ENCODE measurements at regions not wholly inside any gene's neighbourhood (a gene's known extent, or its start where the extent isn't known, plus 50 kb on each side); places are given as distances from the start of the nearest gene placed in this dataset.

DNA sequence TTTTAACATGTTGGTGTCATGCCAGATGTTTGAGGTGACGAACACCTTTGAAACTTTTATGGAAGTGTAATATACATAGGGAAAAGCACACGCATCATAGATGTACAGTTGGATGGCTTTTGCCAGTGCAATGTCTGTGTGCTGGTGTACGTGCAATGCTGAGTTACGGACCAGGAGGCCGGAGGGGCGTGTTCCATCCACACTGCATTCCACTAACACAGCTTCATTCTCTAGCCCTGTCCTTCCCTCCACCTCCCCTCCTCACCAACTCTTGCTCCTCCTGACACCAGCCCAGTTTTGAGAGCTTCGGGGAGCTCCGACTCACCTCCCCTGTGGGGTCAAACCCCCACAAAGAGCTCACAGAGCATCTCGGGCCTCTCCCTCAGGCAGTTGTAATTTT is 358.8 kb downstream of the C16orf95 start:
- DNase-seq (ENCODE audit: low read depth) (no peak), FAIRE-seq (no peak)
- H3K4me3 ChIP-seq (ENCODE audit: low read depth, low read length), result no peak overlapping the region
- H3K36me3 ChIP-seq (ENCODE audit: control insufficient read depth, insufficient read depth, low read length), result no peaks in the 10 kb centered on the region
- no peak for TF ChIP-seq CTCF (IDR thresholded peaks at IDR 0.05; ENCODE audit: insufficient read depth, low read length, severe bottlenecking)
- H3K27me3 ChIP-seq (ENCODE audit: control insufficient read depth, insufficient read depth, low read length), result no peaks in the 10 kb centered on the region

- Histone ChIP-seq H3K4me3 (ENCODE audit: low read depth, low read length) (no peak overlapping the region), H3K27me3 (ENCODE audit: control insufficient read depth, insufficient read depth, low read length) (no peaks in the 10 kb centered on the region), H3K36me3 (ENCODE audit: control insufficient read depth, insufficient read depth, low read length) (no peaks in the 10 kb centered on the region)
- no peak for TF ChIP-seq CTCF (IDR thresholded peaks at IDR 0.05; ENCODE audit: insufficient read depth, low read length, severe bottlenecking)
- no peak for DNase-seq (ENCODE audit: low read depth)
- FAIRE-seq, result no peak
Observed at GRCh38 chr16:86959091-86959651, 358.0 kb downstream of the C16orf95 start.

DNA sequence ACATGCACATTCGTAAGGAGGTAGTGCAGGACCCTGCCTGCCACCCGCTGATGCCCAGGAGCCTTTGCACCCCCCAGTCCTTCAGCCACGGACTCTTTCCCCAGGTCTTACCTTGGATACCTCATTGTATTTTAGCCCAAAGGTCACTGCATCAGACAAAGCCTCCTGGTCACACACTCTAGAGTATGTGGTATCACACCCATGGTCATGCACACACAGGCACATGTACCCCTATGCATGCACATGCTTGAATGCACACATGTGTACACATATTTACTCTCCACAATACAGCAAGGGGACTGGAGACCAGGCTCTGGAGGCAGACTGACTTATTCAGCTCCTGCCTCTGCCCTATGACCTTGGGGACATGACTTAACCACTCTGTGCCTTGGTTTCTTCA is 357.5 kb downstream of the C16orf95 start:
- no peaks in the 10 kb centered on the region for H3K36me3 ChIP-seq (ENCODE audit: control insufficient read depth, insufficient read depth, low read length)
- TF ChIP-seq CTCF (IDR thresholded peaks at IDR 0.05; ENCODE audit: insufficient read depth, low read length, severe bottlenecking), result no peak
- DNase-seq (ENCODE audit: low read depth) (no peak), FAIRE-seq (no peak)
- H3K27me3 ChIP-seq (ENCODE audit: control insufficient read depth, insufficient read depth, low read length), result no peaks in the 10 kb centered on the region
- H3K4me3 ChIP-seq (ENCODE audit: low read depth, low read length), result no peak overlapping the region

DNA sequence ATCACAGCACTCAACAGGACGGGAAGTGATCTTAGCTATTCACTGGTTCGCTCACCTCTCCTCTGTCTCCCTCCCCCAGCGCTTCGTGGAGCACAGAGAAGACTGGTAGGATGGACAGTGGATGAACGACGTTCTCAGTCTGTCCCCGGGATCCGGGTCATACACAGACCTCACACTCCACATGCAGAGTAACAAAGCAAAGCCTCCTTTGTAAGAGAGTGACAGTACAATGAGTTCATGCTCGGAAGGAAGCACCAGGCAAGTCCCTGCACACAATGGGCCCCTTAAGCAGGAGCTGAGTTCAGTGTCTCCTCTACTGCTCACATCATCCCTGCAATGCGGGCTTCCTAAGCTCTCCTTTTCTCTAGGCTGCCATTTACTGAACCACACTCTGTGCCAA is 356.9 kb downstream of the C16orf95 start:
- DNase-seq (ENCODE audit: low read depth), result no peak
- TF ChIP-seq CTCF (IDR thresholded peaks at IDR 0.05; ENCODE audit: insufficient read depth, low read length, severe bottlenecking), result no peak
- H3K4me3 ChIP-seq (ENCODE audit: low read depth, low read length), result no peak overlapping the region
- H3K27me3 ChIP-seq (ENCODE audit: control insufficient read depth, insufficient read depth, low read length), result no peaks in the 10 kb centered on the region
- no peak for FAIRE-seq
- H3K36me3 ChIP-seq (ENCODE audit: control insufficient read depth, insufficient read depth, low read length), result no peaks in the 10 kb centered on the region

DNA sequence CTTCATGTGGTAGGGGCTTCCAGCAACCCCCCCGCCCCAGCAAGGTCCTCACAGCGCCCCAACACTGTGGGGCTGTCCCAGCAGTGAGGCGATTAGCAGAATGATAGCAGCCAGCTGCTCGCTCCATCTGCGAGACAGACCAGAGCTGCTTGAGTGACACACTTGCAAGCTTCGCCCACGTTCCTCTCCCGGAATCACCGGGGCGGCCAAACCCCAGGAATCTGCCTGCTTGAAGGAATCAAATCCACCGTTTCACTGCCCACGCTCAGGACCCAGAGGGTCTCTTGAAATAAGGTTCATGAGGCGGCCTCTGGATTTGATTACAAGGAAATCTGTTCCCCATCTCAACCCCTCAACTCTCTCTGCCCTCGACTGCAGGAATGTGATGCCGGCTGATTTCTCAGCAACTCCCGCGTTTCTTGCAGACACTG is 356.0 kb downstream of the C16orf95 start:
- Histone ChIP-seq H3K4me3 (ENCODE audit: low read depth, low read length) (no peak overlapping the region), H3K36me3 (ENCODE audit: control insufficient read depth, insufficient read depth, low read length) (no peaks in the 10 kb centered on the region), H3K27me3 (ENCODE audit: control insufficient read depth, insufficient read depth, low read length) (no peaks in the 10 kb centered on the region)
- FAIRE-seq (no peak), DNase-seq (ENCODE audit: low read depth) (no peak)
- TF ChIP-seq CTCF (IDR thresholded peaks at IDR 0.05; ENCODE audit: insufficient read depth, low read length, severe bottlenecking), result no peak

- H3K27me3 ChIP-seq (ENCODE audit: control insufficient read depth, insufficient read depth, low read length), result no peaks in the 10 kb centered on the region
- no peak for TF ChIP-seq CTCF (IDR thresholded peaks at IDR 0.05; ENCODE audit: insufficient read depth, low read length, severe bottlenecking)
- no peak overlapping the region for H3K4me3 ChIP-seq (ENCODE audit: low read depth, low read length)
- H3K36me3 ChIP-seq (ENCODE audit: control insufficient read depth, insufficient read depth, low read length), result no peaks in the 10 kb centered on the region
- DNase-seq (ENCODE audit: low read depth) (no peak), FAIRE-seq (peak; percentile 32)
Observed at GRCh38 chr16:86962259-86962658, 354.9 kb downstream of the C16orf95 start.

Measured in bronchial epithelial cell (primary cell).